ENCODE measurements at regions not wholly inside any gene's neighbourhood (a gene's known extent, or its start where the extent isn't known, plus 50 kb on each side); places are given as distances from the start of the nearest gene placed in this dataset.
"Not testable (repeated sequence)": the region's sequence is repeated elsewhere in the genome, so short reads cannot be mapped to it uniquely, and the experiment has no call there.

DNA sequence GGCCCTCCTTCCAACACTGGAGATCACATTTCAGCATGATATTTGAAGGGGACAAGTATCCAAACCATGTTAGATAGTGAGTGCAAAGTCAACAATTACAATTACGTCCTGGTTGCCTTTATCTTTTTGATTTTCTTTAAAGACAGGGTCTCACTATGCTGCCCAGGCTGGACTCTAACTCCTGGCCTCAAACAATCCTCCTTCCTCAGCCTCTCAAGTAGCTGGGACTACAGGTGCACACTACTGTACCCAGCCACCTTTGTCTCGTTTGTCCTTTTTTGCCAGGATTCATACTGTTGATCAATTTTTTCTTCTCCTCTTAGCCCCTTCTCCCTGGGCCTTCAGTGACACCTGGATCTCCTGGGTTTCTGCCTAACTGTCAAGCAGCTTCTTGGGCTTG is 240.5 kb upstream of the FANCL start:
- no peak for DNase-seq

DNA sequence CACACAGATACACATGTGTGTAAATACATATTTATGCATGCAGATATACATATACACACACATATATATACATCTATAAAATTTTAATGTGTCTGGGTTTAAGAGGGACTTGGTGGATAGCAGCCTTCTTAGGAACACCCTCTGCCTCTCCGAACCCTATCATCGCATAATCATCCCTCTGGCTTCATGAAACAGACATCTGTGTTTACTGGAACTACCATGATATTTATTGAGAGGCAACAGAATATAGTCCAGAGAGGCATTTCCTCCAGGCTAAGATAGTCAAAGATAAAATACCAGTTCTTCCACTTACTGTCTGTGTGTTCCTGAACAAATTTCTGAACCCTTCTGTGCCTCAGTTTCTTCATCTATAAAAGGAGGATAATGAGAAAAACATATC is 239.0 kb upstream of the FANCL start:
- DNase-seq: no peak

DNA sequence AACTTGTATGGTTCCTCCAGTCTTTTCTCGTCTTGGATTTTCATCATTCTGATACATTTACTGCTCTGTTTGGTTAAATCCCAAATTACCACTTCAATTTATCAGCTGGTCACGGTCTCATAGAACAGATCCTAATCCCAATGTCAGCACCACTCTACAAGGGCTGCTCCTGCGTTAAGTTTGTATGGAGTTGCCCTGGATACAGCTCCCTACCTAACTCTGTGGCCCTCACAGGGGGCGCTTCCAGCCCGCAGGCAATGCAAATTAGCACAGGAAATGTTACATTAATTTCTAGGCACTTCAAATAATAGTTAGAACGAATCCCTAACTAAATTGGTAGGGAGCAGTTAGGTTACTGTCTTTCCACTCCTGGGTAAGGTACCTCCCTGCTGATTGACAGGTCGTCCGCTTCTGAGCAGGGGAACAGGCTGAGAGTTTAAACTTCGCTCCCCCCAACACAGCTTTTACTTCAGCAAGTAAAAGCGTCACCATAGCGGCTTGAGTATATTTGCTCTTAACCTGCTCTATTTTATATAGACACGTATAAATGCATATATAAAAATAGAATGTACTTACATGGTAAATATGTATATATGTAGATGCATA is 238.5 kb upstream of the FANCL start:
- no peak for DNase-seq

DNA sequence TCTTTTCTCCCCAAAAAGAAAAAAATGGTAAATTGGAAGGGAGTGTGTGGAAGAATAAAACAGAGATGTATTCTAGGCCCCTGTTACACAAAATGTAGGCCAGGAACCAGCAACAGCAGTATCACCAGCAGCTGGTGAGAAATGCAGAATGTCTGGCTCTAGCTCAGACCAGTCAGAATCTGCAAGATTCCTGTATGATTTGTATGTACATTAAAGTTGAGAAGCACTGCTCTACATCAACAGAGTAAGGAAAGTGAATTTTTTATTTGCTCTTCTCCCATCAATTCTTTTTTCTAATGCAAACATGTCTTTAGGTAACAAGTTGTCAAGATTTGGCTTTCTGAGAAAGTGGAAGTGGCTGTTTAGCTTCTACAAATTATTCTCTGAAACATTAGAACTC is 235.4 kb upstream of the FANCL start:
- no peak for DNase-seq

DNA sequence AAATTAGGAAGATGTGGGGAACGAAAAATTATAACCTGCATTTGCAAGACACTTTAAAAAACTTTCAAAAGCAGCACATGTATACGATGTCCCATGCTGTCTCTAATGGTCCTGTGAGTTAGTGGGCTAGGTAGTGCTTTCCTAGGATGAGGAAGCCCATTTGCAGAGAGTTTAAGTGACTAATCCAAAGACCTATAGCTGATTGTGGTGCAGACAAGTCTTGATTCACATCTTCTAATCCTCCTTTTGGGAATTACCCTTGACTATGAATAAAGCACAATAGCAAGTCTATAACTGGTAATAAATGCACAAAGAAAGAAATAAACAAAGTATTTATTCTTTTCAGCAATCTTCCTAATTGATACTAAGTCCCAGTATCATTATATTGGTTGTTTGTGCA is 234.6 kb upstream of the FANCL start:
- no peak for DNase-seq

DNA sequence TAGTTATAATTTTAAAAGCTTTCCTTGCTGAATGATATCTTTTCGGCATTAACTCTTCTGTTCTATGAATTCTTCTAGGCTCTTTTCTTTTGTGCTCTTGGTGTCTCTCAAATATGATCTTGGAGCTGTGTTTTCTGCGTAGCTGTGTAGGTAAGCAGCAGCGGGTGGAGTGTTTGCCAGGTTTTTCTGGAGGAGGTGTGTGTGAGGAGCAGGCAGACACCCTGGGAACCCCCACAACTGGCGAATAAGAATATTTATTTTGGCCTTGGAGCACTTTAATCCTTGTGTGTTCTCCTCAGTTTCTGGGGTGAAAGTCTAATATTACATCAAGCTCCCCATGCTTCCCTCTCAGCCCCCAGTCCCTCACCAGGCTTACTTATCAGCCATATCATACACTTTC is 232.0 kb upstream of the FANCL start:
- no peak for DNase-seq

DNA sequence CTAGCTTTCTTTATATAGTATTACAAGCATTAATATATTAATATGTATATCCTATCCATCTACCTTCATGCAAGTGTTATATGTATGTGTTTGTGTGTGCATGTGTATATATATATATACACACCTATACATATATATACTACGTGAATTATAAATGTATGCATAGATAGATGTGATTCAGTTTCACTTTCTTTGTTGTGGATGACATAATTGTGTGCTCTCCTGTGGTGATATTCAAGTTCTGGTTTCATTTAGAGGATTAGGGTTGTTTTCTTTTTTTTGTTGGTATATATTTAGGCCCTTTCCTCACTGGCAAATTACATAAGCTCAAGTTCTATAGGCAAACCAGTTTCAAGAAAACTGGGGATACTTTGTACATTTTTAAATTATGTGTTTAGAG is 225.7 kb upstream of the FANCL start:
- DNase-seq: no peak

DNA sequence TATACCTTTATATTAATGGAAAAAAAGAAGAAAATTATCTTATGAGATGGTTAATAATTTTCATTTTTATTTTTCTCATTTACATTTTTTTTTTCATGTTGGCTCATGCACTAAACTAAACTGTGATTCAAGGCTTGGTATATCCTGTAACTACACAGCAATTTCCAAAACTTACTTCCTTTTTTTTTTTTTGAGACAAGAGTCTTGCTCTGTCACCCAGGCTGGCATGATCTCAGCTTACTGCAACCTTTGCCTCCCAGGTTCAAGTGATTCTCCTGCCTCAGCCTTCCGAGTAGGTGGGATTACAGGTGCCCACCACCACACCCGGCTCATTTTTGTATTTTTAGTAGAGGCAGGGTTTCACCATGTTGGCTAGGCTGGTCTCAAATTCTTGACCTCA is 224.9 kb upstream of the FANCL start:
- DNase-seq: not testable (repeated sequence)

DNA sequence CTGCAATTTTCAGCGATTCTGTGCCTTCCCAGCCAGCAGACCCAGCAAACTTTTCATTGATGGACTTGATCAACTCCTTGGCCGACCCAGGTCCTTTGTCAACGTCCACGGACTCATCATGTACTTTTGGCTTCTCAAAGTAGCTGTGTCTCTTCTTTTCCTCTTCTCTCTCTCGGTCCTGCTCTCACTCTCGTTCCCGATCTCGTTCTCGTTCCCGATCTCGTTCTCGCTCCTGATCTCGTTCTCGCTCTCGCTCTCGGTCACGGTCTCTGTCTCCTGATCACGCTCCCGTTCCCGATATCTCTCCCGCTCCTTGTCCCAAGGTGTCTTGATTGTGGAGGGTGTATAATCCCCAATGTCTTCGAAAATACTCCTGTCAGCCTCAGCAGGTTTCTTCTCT is 219.5 kb upstream of the FANCL start:
- no peak for DNase-seq

DNA sequence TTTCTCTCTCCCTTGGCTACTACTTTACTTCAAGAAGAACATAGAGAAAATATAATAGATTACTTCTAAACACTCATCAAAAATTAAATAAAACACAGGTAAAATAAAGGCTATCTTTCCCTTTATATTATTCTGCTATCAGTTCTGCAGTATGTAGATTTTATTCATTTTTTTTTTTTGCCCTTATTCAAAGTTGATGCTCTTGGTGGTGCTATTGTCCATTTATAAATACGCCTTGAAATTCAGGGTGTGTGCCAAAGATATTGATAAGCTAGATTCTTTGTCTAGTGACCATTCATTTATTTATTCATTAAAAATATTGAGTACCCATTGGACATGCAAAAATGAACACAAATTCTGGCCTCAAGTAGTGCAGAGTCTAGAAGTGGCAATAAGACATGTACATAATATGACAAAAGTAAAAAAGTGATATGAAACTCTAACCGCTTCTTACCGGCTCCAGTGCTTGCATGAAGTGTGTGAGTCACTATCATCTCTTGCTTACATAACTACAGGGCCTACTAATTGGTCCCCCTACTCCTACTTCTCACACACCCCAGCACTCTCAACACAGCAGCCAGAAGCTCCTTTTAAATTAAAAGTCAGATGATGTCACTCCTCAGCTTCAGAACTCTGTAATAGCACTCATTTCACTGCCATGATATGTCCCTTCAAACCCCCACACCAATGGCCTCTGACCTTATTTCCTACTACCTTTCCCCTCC is 208.3 kb upstream of the FANCL start:
- no peak for DNase-seq

DNA sequence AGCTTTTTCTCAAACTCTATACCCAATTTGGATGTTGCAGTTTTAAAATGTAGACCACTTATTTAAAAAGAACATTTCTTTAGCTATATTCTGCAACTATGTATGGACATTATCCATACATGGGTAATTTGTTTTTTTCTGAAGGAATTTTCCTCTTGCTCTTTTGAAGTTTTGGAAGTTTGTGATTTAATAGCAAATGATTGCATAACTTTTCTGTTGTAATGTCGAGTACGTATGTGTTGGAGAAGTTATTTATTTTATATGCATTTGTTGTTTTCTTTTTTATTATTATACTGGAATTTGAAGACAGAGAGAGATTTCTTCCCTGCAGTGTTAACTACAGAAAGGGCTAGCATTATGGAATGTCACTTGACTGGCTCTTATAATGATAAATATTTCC is 207.7 kb upstream of the FANCL start:
- DNase-seq: no peak

DNA sequence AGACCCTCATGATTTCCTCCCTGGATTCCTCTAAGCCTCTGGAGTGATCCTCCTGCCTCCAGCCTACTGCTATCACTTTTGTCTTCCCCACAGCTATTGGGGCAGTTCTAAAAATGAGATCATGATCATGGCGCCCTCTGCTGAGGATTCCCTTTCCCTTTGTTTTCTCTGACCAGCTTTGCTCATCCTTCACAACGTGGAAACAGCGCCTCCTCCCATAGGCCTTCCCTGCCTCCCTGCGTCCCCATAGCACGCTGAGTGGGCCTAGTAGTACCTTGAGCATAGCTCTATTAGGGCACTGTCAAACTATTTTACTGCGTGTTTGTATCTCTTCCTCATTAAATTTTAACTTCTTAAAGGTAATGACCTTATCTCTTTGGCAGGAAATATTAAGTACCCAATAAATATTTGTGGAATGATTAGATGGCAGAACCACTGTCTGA is 207.0 kb upstream of the FANCL start:
- DNase-seq: peak; percentile 17

DNA sequence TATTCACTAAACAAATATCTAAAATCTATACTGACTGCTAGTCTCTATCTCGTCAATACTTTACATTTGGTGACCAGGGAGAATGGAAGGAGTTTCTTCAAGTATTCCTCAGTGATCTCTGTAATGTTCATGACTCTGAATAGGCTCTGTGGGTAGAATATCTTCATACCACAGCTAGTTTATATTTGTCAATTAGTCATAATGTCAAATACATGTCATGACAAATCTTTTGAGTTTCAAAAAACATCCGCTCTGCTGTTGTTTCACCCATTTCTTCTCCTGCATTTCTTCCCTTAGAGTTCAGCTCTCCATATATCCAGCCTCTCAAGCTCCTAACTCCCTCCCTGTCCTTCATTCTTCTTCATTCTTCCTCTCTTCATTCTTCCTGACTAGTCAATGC is 206.5 kb upstream of the FANCL start:
- DNase-seq: no peak

DNA sequence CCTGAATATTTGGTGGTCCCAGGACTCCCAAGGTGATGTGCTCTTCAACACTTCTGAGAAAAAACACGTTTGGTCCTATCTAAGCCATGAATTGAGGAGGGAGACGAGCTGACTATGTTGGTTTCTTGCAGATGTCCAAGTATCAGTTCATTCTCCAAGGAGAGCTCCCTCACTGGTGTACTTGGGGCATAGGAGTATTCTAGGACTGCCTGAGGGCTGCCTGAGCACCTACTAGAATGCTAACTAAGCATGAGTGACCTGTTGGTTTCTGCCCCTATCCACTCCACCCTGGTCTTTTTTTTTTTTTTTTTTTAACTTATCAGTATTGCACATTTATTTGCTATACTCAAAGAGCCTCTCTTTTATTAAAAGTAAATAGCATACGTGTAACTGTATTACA is 200.5 kb upstream of the FANCL start:
- DNase-seq: no peak

DNA sequence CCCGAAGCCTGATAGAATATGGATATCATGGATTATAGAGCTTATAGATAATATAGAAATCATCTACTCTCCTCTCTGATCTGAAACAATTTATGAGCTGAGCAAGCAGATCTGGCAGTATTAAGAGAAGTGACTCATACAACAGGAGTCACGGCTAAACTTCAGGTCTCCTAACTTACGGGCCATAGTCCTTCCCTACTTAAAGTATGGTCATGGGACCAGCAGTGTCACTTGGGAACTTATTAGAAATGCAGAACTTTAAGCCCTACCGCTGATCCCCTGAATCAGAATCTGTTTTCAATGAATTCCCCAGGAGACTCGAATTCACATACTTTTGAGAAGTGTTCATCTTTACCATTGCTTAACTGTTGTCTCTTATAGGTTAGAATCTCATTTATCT is 195.7 kb upstream of the FANCL start:
- no peak for DNase-seq

DNA sequence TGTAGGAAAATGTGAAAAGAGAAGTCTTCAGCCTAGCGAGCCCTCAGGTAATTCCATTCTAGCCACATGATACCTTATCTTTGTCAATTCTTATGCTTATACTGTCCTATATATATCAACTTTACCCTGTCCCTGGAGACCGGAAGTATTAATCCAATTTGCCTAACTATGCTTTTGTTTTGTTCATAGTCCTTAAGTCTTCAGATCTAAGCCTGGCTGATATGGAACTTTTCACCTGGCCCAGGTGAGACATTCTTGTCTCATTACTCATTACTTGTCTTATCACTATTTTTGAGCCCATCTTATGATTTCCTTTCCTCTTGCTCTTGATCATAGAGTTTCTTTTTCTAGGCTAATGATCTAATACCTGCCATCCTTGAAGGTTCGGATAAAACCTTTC is 194.1 kb upstream of the FANCL start:
- no peak for DNase-seq

DNA sequence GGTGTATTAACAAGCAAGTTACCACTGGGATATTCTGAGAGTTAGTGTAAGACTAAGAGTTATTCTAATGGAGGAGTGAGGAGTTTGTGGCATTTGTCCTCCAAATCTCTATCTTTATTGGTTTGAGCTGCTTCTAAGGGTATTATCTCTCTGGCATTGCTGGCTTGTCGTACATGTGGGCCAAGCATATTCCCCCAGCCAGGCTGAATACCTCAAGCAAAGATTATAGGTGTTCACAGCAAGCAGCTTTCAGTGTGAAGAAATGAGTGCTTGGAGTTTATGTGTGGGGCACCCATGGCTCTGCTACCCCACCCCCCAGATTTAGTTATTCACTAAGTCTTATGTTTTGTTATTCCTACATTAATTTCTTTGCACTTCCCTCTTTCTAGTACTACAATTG is 193.6 kb upstream of the FANCL start:
- DNase-seq: no peak

DNA sequence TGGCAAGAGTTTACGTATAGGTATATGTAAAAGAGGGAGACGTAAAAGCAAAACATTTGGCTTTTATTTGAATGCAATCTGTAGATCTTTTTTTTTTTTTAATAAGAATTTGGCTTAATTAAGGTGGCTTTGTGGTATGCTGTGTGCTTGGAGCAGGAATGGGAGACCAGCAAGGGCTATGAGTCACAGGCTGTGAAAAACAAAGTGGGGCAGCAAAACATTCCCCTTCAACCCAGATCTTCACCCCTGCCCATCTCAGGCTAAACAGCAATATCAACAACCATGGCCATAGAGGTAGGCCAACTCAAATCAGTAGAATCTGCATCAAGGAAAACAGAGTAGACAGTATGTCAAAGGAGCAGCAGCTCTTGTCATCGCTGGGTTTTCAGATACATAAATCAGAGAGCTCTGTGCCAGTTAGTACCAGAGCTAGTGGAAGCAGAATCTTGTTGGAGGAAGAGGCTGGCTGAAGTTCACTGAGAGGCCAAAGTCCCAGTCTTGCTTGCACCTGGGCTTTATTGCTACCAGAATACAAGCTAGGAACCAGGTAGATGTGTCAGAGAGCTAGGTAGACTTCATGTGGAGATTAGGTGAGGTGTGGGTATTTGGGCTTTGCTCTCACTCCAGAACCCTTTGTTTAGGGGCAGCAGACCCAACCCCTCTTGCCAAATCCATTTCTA is 191.5 kb upstream of the FANCL start:
- DNase-seq: no peak

DNA sequence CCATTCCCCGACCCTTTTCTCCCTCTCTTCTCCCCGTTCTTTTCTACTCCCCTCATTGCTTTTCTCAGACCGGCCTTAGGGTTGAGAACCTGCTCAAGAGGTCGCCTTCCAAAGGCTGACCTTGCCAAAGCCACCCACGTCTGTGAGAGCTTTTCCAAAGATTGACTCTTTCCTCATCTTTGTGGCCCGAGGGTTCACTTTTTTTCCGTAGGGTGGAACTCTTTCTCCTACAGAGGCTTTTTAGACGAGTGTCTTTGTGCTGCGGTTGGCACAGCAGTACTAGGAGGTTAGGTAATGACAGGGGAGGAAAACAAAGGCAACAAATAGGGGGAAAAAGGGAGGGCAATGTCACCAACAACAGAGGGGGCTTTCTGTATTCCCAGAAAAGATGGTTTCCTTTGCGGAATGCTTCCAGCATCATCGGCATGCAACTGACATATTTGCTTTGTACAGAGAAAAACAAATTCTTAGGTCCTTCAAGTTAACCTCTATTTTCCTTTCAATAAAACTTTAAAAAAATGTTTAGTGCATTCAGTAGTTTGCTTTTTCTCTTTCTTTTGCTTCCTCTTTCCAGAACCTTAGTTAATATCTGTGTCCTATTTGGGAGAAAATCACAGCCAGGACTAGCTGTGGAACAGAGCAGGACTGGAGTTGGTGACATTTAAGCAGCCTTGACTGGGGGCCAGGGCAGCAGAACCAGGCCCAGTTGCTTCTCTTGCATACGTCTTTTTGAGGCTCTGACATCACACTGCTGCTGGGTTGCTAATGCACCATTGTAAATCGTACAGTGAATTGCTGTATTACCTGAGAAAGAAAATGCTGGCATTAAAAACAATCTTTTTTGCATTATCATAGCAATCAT is 188.1 kb upstream of the FANCL start:
- DNase-seq: no peak

DNA sequence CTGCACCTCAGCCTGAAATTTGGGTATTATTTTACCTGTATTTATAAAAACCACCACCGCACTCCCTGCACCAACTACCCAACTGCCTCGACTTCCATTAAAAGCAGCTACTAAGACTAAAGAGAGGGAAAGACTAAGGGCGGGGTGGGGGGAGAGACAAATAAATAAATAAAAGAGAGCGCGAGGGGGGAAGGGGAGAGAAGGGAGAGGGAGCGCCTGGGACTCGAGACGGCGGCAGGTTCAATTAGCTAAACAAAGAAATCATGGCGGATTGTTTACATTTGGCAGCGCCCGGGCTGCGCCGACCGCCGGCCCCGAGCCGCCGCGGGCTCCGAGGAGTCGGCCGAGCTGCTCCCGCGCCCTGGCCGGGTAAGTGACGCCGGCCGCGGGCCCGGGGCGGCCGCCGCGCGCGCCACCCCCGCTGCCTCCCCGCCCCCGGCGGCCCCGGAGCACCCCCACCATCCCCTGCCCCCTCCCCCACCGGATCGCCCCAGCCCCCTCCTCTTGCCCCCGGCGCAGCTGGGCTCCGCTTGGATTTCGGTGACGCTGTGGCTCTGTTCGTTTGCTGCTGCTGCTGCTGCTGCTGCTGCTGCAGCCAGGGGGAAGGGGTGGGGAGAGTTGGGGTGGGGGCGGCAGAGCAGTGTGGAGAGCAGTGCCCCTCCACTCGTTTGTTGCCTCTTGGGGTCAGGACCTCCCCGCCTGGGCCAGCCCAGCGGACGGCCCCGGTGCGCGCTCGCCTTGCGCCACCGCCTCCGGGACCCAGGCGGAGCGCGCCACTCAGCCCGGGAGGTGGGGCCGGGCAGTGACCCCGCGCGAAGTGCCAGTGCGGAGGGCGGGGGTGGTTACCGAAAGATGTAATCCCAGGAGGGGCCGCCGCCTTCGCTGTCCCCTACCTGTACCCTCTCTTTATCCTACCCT is 187.2 kb upstream of the FANCL start:
- DNase-seq: peak; percentile 3

DNA sequence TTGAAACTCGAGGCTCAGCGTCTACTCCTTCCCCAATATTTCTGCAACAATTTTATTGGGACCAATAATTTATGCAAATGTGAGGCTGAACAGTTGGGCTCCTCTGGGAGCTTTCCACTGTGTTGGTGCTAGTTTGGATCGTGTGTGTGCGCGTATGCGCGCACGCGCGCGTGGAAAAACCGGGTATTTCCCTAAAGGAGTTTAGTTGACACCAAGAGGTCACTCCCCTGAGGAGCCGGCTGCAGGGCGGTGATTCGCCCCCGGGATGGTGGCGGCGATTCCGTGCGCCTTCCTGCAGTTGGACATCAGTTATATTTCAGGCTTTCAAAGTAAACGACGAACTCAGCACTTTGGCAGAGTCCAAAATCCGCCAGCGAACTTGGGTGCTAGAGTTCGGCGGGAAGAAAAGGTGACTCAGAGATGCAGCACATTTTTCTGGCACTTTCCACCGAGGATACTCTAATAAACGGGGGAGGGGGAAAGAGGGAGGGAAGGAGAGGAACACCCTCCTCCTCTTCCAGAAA is 186.5 kb upstream of the FANCL start:
- DNase-seq: no peak

DNA sequence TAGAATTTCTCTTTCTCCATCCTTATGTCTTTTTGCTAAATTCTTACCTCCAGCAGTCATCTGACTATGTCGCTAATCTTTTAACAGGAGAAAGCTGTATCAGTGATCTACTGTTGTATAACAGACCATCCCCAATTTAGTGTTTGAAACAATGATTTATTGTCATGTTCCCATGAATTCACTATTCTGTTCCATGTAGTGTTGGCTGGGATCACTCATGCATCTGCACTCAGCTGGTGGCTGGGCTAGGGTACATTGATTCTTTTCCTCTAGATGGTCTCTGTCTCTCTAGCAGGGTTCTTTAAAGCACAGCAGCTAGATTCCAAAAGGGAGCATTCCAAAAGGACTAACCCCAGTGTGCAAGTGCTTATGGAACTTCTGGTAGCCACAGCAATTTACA is 184.2 kb upstream of the FANCL start:
- DNase-seq: no peak

All from skin of body (tissue), 1 donor.